GM19438 (cell line): ENCODE measurements at regions not wholly inside any gene's neighbourhood (a gene's known extent, or its start where the extent isn't known, plus 50 kb on each side); places are given as distances from the start of the nearest gene placed in this dataset.

ENCODE experiments used
- ATAC-seq: cut with Tn5 transposase; IDR thresholded peaks from one replicate; pipeline ENCODE4 v1.9.1; 2021; ENCODE audit warnings: low read depth; ENCODE audit not compliant: unreplicated experiment

DNA sequence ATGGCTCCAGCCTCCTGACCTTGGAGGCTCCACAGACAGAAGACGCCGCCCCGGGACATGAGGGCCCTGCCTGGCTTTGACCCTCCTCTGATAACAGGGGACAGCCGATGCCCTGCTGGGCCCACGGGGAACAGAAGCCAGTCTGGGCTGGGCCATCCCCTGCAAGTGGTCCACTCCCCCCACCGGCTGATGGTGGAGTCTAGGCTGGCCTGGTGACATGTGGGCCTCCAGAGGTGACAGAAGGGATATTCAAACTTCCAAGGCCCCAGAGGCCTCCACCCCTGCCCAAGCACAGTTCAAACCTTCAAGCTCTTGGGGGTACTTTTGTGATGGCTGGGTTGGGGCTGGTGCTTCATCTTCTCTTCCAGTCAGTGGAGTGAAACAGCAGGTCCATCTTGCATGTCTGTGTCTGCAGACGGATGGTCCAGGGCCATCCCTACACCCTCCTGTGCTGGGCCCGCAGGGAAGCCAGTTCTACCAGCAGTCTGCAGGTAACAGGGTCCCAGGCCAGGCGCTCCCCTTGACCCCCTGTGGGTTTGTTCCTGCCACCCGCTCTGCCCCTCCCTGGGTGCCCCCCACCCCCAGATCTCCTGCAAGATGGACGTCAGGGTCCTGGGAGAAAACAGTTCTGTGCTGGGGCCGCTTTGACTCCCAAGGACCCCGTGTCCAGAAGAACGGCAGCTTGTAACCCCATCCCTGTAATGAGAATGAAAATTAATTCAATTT lies 929.9 kb downstream of the BRD1 start:
- no peak for ATAC-seq

- no peak for ATAC-seq
Measured at GRCh38 chr22:48896766-48897644, 930.7 kb downstream of the BRD1 start.

GRCh38 chr22:48895831-48896765 lies 931.6 kb downstream of the BRD1 start:
- no peak for ATAC-seq

GRCh38 chr22:48895336-48895735 lies 932.3 kb downstream of the BRD1 start:
- no peak for ATAC-seq

DNA sequence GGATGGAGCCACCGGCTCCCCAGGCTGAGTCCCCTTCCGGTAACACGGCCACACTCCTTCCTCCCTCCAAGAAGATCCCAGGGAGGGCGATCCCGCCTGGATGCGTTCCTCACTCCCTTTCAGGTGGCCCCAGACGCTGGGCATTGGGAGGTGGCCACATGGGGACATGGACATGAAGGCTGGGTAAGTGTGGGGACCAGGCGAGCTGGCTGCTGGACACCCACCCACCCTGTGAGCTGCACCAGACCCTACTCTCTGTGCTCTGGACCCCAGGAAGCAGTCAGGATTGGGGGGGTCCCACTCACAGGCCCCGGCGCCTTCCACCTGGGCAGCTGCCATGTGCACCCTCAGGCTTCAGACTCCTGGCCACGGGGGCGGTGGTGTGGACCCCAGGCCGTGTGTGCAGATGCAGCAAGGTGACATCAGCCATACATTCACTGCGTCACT lies 932.8 kb downstream of the BRD1 start:
- ATAC-seq: no peak

- no peak for ATAC-seq
Measured at GRCh38 chr22:48894064-48894671, 933.5 kb downstream of the BRD1 start.

- ATAC-seq: no peak
Measured at GRCh38 chr22:48893288-48894063, 934.2 kb downstream of the BRD1 start.

GRCh38 chr22:48892578-48893287 lies 934.9 kb downstream of the BRD1 start:
- no peak for ATAC-seq

GRCh38 chr22:48891688-48892577 lies 935.7 kb downstream of the BRD1 start:
- ATAC-seq: no peak

- ATAC-seq: no peak
Measured at GRCh38 chr22:48890693-48891554, 936.7 kb downstream of the BRD1 start.

GRCh38 chr22:48889887-48890692 lies 937.6 kb downstream of the BRD1 start:
- no peak for ATAC-seq

DNA sequence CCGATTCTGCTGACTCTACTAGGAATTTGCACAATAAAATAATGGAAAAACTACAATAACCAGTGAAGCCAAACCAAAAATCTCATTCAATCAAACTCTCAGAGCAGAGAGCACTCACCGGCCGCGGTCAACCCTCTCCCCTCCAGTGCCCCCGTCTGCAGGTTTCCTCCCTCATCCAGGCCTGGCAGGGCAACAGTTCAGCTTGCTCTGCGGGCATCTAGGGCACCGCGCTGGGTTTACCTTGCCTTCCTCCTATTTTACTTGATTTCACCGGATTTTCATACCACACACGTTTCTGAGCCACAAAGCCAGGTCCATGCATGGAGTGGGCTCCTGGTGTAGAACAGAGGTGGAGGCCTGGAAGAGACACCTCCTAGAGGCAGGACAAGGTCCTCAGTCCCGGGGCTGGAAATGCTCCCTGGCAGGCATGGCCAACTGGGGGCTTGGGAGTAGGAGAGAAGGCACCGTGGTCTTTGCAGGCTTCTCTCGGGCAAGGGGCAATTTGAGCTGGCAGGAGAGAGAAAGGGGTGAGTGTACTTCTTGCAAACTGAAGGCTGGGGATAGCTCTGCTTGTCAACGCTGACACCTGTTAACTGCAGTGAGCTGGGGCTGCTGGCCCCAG lies 938.4 kb downstream of the BRD1 start:
- no peak for ATAC-seq

DNA sequence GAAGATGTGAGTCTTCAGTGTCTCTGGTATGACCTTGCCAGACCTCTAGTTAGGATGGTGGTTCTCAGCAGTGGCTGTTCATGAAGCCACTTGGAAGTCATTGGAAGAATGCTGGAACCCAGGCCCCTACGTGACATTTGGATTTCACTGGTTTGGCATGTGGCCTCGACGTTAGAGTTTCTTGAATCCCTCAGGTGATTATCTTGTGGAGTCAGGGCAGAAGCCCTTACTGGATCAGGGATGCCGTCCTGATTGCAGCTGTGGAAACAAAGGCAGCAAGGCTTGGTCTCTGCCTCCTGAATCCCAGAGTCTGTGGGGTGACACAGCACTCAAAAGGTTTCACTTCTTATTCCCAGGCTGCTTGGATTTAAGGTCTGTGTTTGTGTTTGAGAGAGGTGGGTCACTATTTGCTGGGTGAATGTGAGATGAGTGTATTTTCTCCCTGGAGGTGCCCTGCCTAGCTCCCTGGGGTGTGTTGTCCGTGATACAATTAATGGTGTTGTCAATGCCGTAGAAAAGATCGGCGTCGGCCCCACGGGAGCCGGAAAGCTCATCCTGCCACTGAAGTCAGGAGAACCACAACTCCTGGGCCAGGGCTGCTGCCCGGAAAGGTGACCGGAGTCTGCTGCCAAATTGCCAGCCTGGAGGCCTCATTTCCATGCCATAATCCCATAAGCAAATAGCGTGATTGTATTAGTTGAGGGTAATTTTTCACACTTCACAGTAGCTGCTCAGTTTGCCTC lies 939.0 kb downstream of the BRD1 start:
- no peak for ATAC-seq

- ATAC-seq: no peak
Measured at GRCh38 chr22:48887394-48888332, 940.0 kb downstream of the BRD1 start.
